Activated CD8-positive, alpha-beta memory T cell treated with anti-CD3 and anti-CD28 coated beads for 36 hours (primary cell): ENCODE measurements at regions not wholly inside any gene's neighbourhood (a gene's known extent, or its start where the extent isn't known, plus 50 kb on each side); places are given as distances from the start of the nearest gene placed in this dataset.

Experiments used
- CTCF ChIA-PET: fragments of 350-600 bp; sonication (Branson Sonifier 250); formaldehyde crosslinking; loops from one replicate; lab custom pipeline; 2021; ENCODE audit warnings: antibody characterized with exemption; lab: Charles Lee
- POLR2A ChIA-PET: fragments of 350-600 bp; sonication (Branson Sonifier 250); formaldehyde crosslinking; loops from one replicate; lab custom pipeline; 2021; ENCODE audit warnings: antibody characterized with exemption; lab: Charles Lee

DNA sequence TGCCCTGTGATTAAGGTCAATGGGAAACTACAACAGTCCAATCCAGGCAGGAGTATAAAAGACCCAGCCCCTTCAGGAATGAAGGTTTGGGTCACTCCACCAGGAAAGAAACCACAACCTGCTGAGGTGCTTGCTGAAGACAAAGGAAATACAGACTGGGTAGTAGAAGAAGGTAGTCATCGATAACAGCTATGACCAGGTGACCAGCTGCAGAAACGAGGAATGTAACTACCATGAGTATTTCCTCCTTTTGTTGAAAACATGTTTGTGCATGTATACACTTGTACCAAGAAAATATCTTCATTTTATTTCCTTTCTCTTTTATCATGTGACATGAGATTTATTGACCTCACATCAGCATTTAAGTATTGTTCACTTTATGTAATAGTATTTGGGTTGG, 409.1 kb downstream of the FOXG1 start:
- ChIA-PET CTCF (no interaction called here), POLR2A (no interaction called here)

DNA sequence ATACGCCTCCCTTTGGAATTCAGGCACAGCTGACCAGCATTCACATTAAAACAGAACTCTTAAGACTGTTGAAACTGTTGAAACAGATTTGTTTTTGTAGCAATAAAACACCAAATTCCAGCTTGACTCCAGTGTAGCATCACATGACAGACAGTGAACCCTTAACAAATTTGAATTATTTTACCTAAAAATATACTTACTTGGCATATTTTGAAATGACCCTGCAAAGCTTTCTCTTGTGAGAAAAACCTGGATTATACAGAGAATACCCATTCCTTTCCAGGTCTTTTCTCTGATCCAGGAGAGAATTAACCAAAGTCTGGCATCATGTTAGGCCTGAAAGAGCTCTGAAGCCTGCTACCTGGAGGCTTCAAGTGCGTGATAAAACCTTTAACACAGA, 410.3 kb downstream of the FOXG1 start:
- ChIA-PET CTCF (no interaction called here), POLR2A (no interaction called here)

DNA sequence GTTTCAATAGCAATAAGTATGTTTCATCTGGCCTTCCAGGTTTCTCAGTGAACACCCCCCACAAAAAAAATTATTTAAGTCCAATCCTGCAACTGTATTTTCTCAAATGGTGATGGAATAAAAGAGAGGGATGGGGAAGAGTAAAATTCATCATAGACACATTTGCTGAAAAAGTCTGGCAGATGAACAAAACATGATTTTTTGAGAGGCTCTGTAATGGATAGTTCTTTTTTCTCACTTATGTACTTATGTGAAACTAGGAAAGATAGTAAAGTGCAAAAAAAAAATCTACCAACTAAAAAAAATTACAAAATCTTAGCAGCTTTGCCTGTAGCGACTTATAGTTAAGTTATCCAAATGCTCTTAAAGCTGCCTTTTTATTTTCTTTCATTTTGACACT, 412.4 kb downstream of the FOXG1 start:
- CTCF ChIA-PET: no interaction called here

DNA sequence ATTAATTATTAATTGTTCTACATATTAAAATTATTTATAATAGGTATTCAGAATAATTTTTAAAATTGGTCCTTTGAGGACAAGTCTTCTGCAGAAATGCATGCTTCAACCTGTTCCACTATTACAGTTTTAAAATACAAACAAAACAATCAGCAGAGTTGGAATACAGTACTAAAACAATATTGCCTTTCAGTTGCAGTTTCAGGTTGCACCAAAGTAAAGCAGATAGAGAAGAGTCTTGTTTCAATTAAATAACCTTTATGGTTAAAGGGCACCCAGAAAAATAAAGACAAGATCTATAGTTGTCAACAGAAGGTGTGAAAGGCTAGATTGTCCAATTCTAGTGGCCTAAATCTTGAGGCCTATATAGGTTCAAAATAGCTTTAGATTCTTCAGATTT, 424.5 kb downstream of the FOXG1 start:
- POLR2A ChIA-PET: no interaction called here

More for the DNA sequence above, 412.4 kb downstream of the FOXG1 start:
- POLR2A ChIA-PET: no interaction called here

DNA sequence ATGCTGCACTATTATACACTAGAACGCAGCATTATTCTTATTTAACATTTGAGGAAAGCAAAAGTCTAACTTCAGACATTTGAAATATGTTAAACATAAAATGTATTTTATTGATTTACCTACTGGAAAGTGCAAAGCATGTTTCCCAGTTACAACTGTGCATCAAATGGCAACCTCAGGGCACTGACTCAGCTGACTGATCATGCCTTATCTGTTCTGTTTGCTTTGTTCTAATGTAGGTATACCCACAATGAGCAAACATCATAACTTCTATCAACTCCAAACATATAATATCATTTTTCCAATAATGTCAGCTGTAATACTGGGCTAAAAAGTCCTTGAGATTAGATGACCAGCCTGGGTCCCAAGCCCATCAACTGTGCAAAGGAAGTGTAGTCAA, 431.0 kb downstream of the FOXG1 start:
- ChIA-PET CTCF (no interaction called here), POLR2A (no interaction called here)

More for the DNA sequence above, 424.5 kb downstream of the FOXG1 start:
- CTCF ChIA-PET: no interaction called here

DNA sequence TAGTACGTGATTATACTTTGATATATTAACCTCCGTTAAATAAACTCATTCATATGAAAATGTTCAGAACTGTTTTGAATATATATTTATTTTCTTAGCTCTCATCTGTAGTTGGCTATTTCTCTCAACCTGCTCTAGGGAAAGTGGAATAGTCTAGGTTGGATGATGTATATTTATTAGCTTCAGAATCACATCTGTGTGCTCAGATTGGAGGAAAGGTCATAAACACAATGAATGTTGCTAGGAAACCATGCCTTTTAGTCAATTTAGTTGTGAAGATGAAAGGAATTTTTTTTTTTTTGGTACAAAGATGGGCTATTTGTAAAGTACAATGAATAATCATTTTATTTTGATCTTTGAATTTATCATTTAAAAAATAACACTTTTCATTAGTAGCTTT, 439.1 kb downstream of the FOXG1 start:
- ChIA-PET POLR2A (no interaction called here), CTCF (no interaction called here)

DNA sequence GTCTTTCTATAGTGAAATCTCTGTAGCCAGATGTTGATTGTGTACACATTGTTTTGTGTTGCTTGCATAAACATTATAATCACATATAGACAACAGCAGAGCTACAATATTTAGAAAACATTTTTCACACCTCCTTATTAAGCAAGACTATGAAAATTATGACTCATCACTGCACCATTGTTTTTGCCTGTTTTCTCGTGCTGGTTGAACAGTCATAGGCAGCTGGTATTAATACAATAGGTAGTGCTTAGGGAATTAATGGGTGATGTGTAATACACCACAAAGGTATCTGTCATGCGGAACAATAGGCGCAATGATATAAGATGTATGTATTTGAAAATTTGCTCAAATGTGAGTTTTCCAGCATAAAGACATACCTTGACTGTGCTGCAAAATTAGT, 449.3 kb downstream of the FOXG1 start:
- ChIA-PET POLR2A (no interaction called here), CTCF (no interaction called here)

DNA sequence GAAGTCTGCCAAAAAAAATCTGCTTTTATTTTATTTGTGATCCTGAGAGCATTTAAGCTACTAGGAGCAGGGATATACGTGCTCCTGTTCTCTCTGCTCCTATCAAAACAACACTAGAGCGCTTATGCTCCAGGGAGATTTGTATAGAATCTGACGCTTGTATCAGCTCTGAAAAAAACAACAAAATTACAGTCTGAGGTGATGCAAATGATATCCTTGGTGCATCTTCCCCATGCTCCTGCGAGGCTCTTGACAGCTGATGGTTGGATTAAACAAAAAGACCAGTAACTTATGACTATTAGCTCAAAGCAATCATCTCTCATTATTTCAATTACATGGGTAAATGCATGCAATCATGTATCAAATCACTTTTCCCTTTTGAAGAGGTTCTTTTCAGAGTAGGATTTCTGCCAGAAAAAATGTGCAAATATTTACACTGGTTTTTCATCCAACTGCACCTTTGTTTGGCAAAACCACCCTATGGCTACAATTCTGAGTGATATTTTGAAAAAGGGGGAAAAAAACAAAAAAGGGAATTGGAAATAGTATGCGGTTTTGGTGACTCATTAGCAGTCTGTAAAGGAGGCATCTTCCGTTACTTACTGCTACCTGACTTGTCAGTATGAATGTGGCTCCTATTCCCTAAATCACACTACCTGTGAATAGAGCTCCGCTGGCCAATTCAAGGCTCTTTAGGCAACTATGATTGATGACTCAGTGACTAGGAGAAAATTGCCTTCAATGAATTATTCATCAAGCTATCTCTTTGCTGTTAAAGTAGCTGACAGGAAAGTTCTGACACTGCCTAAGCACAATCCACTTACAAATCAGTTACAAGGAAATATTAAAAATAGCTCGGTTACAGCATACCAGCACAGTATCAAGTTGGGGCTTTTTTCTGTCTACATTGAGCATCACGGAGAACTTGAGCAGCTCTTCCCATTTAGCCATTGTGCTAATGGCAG, 450.0 kb downstream of the FOXG1 start:
- POLR2A ChIA-PET: no interaction called here
- CTCF ChIA-PET: no interaction called here

DNA sequence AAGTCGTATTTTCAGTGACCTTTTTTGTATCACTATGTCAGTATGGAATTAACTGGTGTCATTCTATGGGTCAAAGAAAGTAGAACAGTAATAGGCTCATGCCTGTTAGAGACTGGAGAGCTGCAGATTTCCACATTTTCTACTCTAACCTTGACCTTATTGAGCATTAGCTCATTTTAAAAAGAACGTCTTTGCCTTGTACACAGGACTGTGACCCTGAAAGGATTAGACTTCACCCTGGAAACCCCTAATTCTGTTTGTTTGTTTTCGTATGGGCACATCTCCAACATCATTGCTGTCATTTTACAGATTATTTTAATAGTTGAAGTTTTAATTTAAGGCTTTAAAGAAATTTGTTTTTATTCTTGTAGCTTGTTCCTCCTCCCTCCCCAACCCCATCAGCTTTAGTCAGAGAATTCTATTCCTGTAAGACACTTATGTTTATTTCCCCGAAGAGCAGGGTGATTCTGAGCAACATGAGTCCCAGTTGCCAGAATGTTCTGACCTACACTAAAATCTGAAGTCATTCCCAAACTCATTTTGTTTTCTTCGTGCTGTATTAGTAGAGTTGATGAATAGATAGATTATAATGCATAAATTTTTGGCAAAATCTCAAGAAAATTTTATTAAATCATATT, 451.3 kb downstream of the FOXG1 start:
- ChIA-PET CTCF (no interaction called here), POLR2A (no interaction called here)

DNA sequence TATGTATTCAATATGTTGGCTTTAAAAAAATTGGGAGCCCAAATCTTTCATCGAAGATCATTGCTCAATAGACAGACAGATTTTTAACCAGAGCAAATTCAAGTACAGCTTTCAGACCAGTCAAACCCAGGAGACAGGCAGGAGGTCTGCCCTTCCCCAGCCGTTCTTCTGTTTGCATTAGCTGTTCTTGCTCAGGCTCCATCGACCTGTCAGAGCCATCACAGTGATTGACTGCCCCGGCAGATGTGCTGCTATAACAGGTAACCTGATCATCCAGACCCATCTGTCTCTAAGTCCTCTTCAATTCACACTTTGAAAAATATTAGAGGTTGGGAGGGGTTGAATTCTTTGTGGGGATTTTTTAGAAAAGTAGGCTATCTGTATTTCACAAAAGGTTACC, 453.5 kb downstream of the FOXG1 start:
- ChIA-PET CTCF (no interaction called here), POLR2A (no interaction called here)

DNA sequence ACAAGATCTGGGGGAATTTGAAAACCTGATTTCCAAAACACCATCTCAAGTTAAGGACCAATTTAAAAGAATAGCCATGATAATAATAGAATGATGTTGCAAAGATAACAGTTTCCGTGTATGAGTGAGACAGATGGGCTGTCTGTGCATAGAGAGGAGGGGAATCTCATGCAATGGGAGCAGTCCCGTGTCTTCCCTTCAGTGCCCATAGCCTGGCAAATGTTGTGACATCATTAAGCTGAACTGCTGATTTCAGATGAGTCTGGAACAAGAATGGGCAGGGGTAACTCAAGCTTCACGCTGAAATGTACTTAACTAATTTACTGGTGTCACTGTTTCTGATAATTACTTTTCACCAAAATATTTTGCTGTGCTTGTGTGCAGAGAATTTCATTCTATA, 454.0 kb downstream of the FOXG1 start:
- POLR2A ChIA-PET: no interaction called here
- CTCF ChIA-PET: no interaction called here

DNA sequence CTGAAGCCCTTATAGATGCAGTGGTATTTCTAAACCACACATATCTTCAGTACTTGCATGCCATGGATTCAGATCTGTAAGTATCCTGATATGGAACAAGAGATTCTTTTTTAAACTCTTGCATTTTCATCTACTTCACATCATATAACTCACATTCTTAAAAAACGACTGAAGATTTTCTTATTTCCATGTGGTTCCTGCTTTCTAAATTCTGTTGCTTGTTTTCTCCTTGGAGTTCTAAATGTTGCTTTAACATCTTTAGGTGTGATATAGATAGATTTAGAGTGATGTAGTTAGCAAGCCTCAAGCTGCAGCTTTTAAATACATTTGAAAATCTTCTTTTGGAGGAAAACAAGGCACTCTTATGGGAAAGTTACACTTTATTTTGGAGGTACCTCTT, 455.4 kb downstream of the FOXG1 start:
- POLR2A ChIA-PET: no interaction called here
- CTCF ChIA-PET: no interaction called here

DNA sequence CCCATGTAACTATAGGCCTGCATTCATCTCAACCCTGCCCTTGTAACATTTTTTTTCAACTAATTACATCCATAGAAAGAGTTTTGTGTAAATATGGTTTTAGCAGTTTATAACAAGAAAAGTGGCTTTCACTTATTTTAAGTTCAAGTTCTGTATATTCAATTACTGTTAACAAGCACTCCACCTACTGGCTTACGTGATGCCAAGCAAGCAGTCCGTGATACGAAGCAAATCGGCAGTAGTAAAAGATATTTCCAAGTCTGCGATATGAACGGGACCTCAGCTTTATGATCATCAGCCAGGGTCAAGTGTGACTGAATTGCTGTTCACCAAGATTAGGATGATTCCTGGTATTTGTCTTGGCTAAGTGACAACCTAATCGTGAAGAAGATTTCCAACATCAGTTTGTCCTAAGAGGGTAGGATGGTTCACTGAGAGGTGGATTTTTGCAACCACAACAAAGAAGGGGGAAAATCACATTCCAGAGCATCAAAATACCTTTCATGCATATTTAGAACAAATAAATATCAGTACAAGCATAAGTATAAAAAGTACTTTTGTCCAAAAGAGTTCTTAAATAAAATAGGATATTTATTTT, 456.2 kb downstream of the FOXG1 start:
- POLR2A ChIA-PET: no interaction called here
- CTCF ChIA-PET: no interaction called here

DNA sequence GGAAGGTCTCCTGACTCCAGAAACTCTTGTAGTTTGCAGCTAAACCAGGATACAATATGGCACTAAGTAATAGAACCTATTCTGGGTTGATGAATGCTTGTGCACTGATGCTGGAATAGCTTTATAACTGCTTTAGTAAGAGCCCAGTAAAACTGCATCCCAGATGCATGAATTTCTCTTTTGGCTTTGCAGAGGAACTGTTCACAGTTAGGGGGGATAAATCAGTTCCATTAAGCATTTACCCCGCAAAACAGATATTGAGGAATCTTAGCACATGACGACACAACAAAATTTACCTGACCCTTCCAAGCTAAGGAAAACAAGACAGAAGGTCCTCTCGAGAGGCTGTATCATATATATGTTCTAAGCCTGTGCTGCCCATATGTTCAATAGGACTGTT, 457.4 kb downstream of the FOXG1 start:
- CTCF ChIA-PET: no interaction called here
- POLR2A ChIA-PET: no interaction called here

DNA sequence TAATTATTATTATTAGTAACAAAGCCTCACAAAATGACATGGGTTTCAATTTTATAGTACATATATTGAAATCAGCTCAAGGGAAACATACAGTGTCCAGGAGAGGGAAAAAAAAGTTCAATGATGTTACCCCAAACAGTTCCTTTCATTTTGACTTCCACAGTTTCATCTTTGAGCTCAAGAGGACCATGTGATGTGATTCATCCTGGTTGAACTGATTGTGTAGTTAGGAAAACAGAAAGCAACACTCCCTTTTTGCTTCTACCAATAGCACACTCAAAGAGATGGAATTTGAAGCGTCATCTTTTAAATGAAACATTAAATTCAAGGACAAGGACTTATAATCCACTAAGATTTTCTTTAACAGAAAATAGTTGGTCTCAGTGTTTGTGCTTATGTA, 461.0 kb downstream of the FOXG1 start:
- ChIA-PET CTCF (no interaction called here), POLR2A (no interaction called here)

DNA sequence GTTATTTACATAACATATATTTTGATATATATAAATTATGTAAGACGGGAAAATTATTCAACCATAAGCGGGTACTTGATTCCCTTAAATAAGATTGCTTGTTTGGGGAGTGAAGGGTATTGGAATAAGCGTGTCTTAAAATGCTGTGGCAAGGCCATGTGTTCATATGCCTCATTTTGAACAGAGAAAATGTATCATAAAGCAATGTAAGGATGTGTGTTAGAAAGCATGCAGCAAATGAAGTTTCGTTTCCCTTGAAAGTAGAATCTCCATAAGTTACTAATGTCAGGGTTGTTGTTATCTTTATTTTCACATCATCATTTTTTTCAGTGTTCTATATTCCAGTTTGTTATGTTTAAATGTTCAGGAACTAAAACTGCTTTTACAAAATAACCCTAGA, 465.6 kb downstream of the FOXG1 start:
- POLR2A ChIA-PET: no interaction called here
- CTCF ChIA-PET: no interaction called here

DNA sequence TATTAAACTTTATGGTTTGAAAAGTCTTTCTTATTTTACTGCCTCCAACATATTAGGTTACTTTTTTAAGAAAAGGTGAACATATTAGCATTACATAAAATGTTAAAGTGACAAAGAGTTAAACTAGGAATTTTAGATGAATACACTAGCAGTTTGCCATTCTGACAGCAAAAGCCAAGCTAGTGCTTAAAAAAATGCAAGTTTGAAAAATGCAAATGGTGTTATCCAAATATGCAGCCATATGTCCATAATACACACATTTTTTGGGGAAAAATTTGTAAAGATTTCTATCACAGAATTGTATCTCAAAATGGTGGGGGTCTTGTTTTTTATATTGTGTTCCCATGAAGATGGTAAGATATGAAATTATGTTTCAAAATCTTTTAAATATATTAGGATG, 466.1 kb downstream of the FOXG1 start:
- ChIA-PET POLR2A (no interaction called here), CTCF (no interaction called here)

DNA sequence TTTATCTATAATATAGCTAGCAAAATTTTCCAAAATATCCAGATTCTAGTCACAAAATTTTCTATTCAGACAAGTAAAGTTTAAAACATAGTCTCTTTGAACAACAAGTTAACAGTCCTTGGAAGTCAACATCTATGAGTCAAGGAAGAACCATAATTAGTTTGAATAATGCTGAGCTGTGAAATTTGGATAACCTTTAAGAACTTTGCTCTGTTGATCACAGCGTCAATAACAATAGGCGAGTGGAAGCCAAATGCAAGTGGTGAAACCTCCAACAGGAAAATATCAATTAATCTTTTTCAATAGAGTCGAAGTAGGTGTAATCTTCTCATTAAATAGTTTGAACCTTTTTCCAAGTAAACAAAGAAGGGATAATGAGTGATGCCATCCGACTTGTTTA, 466.6 kb downstream of the FOXG1 start:
- ChIA-PET CTCF (no interaction called here), POLR2A (no interaction called here)

DNA sequence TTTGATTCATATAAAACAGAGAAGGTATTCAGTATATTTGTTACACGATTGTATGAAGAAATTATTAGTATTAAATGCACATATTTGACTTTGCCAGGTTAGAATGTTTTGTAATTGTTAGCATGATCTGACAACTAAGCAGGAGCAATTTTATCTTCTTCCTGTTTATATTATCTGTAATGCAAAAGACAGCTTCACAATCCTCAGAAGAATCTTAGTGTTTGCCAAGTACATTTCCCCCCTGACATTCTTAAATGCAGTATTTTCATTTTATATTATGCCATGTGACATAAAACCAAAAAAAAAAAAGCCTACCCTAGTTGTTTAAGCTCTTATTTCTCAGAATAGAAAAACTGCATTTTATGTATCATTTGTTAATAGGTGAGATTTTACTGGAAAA, 469.4 kb downstream of the FOXG1 start:
- CTCF ChIA-PET: no interaction called here
- POLR2A ChIA-PET: no interaction called here

DNA sequence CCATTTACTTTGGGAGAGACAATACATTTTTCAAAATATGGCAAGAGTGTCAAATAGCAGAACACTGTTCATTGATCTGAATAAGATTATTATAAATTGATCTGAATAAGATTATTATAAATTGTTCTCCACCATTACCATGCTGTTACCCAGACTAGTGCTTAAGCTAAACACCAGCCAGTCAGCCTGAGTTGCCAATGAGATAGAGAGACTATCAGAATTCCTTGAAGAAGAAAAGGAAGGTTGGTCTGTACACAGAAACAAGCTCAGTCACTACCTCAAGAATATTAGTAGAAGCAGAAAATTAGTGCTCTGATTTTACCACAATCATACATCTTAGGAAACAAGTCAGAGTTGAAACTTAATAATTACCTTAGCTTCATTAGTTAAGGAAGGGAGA, 469.8 kb downstream of the FOXG1 start:
- ChIA-PET CTCF (no interaction called here), POLR2A (no interaction called here)

DNA sequence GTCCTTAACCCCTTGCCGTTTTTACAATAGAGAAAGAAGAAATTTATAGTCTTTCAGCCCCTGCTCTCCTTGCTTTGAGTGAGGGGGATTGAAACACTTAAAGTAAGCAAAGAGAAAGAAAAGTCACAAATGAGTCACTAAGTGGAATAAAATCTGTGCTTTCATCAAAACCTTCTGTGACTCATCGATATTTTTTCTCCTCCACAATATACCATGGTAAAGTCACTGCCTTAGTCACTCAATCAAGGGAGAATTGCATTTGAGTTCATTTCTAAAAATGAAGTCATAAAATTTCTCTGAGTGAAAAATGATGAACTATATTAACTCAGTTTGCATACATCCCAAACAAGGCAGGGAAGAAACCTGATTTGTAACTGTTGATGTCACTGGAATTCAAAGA, 470.3 kb downstream of the FOXG1 start:
- POLR2A ChIA-PET: no interaction called here
- CTCF ChIA-PET: no interaction called here
